HCT116 (cell line): ENCODE measurements at regions not wholly inside any gene's neighbourhood (a gene's known extent, or its start where the extent isn't known, plus 50 kb on each side); places are given as distances from the start of the nearest gene placed in this dataset.

Source experiments
- ATAC-seq: fragments of 200-7000 bp; cut with Tn5 transposase; 2 replicates; pipeline ENCODE4 v1.9.1; 2020; ENCODE audit warnings: mild to moderate bottlenecking, moderate library complexity
- BruUV-seq: library from RNA; stranded (reverse); fragments of 400-500 nt; replicated peaks from 2 replicates; lab custom pipeline; 2021; lab: Mats Ljungman, UMichigan
- CTCF ChIA-PET: fragments of 300-600 bp; sonication (Branson Sonifier 250); formaldehyde crosslinking; loops from one replicate; lab custom pipeline; 2021; ENCODE audit warnings: antibody characterized with exemption; lab: Charles Lee
- POLR2A ChIA-PET: fragments of 300-600, 350-600 bp; sonication (Branson Sonifier 250); formaldehyde crosslinking; loops from one replicate; lab custom pipeline; 2021; ENCODE audit warnings: antibody characterized with exemption; lab: Charles Lee
- RAD21 ChIA-PET, 2 experiments: fragments of 300-600 bp; sonication (Branson Sonifier 250); formaldehyde crosslinking; loops; one replicate each; lab custom pipeline; 2023; ENCODE audit warnings: low total read pairs in 2 of 2; ENCODE audit not compliant: uncharacterized antibody in 2 of 2, unreplicated experiment in 2 of 2, low non-redundant PET in 1 of 2; lab: Charles Lee
- DNase-seq: peaks from one replicate; pipeline ENCODE4 v3.0.0-alpha.2; 2010; ENCODE audit warnings: low read depth, low spot score
- H2AFZ ChIP-seq: fragments of 200-600 bp; shearing (Covaris generic), sonication (generic); 2 replicates; pipeline ENCODE4 v1.6.1; 2017; ENCODE audit warnings: low read depth, mixed run types, mixed read lengths, antibody characterized with exemption, low read length; ENCODE audit not compliant: poor library complexity, severe bottlenecking
- H3K27ac ChIP-seq: 2 replicates; pipeline ENCODE4 v1.5.1; 2012; ENCODE audit warnings: low read depth, low read length
- H3K27me3 ChIP-seq: fragments of 200-600 bp; sonication (generic); 2 replicates; pipeline ENCODE4 v1.6.1; 2016; ENCODE audit warnings: mixed run types, low read length, mixed read lengths; ENCODE audit not compliant: insufficient read depth
- H3K36me3 ChIP-seq, 2 experiments: fragments of 200-500 bp in 1 of 2; fragments of 200-600 bp in 1 of 2; sonication (Bioruptor generic) in 1 of 2; sonication (generic) in 1 of 2; 2 replicates each; pipeline versions ENCODE4 v1.5.1 to v1.6.1; 2014 to 2016; ENCODE audit warnings: low read length in 2 of 2, inconsistent platforms in 1 of 2, mixed read lengths in 1 of 2, mixed run types in 1 of 2; ENCODE audit not compliant: insufficient read depth in 2 of 2, control insufficient read depth in 1 of 2
- H3K4me1 ChIP-seq, 2 experiments: fragments of 200-600 bp in 1 of 2; sonication (generic) in 1 of 2; 2 replicates each; pipeline versions ENCODE4 v1.5.1 to v1.6.1; 2012 to 2017; ENCODE audit warnings: low read length in 2 of 2, inconsistent platforms in 1 of 2, mild to moderate bottlenecking in 1 of 2, mixed read lengths in 1 of 2, mixed run types in 1 of 2, moderate library complexity in 1 of 2; ENCODE audit not compliant: insufficient read depth in 2 of 2, control insufficient read depth in 1 of 2
- H3K4me2 ChIP-seq: fragments of 200-600 bp; sonication (generic); 2 replicates; pipeline ENCODE4 v1.6.1; 2017; ENCODE audit warnings: mixed run types, low read length, mixed read lengths
- H3K4me3 ChIP-seq, 2 experiments: fragments of 200-600 bp in 1 of 2; sonication (generic) in 1 of 2; replicated peaks in 1 of 2; 2 replicates each; pipeline ENCODE4 v1.5.1; 2011 to 2016; ENCODE audit warnings: low read length in 2 of 2, control low read depth in 1 of 2, low read depth in 1 of 2, mild to moderate bottlenecking in 1 of 2, mixed read lengths in 1 of 2, mixed run types in 1 of 2
- H3K79me2 ChIP-seq: fragments of 200-600 bp; sonication (generic); 2 replicates; pipeline ENCODE4 v1.6.1; 2017; ENCODE audit warnings: mild to moderate bottlenecking, mixed run types, low read length, moderate library complexity, mixed read lengths; ENCODE audit not compliant: insufficient read depth
- H3K9ac ChIP-seq: fragments of 200-600 bp; sonication (generic); 2 replicates; pipeline ENCODE4 v1.6.1; 2016; ENCODE audit warnings: low read length, mixed read lengths
- H3K9me2 ChIP-seq: fragments of 200-600 bp; sonication (generic), shearing (Covaris generic); 2 replicates; pipeline ENCODE4 v1.6.1; 2017; ENCODE audit warnings: mixed run types, mild to moderate bottlenecking, moderate library complexity; ENCODE audit not compliant: insufficient read depth
- H3K9me3 ChIP-seq, 2 experiments: fragments of 200-500 bp in 1 of 2; fragments of 200-600 bp in 1 of 2; sonication (Bioruptor generic) in 1 of 2; sonication (generic) in 1 of 2; 2 replicates each; pipeline ENCODE4 v1.6.1; 2014 to 2017; ENCODE audit warnings: low read length in 2 of 2, mixed read lengths in 2 of 2, inconsistent platforms in 1 of 2, low read depth in 1 of 2, mild to moderate bottlenecking in 1 of 2, mixed run types in 1 of 2, moderate library complexity in 1 of 2; ENCODE audit not compliant: control insufficient read depth in 1 of 2, insufficient read depth in 1 of 2
- H4K20me1 ChIP-seq: fragments of 200-600 bp; sonication (generic), shearing (Covaris generic); 2 replicates; pipeline ENCODE4 v1.6.1; 2017; ENCODE audit warnings: mixed run types, mild to moderate bottlenecking, moderate library complexity; ENCODE audit not compliant: insufficient read depth
- ATF3 ChIP-seq: IDR thresholded peaks from 2 replicates; pipeline ENCODE4 v1.6.1; 2012
- CBX3 ChIP-seq: IDR thresholded peaks from 2 replicates; pipeline ENCODE4 v1.6.1; 2012; ENCODE audit warnings: low read depth
- CEBPB ChIP-seq: IDR thresholded peaks from 2 replicates; pipeline ENCODE4 v1.6.1; 2012; ENCODE audit warnings: low read depth
- CTCF ChIP-seq, 3 experiments: fragments of 200-600 bp in 1 of 3; sonication (generic) in 1 of 3; IDR thresholded peaks in 2 of 3; conservative IDR thresholded peaks in 1 of 3; 2 replicates each; pipeline ENCODE4 v1.5.1; 2012 to 2017; ENCODE audit warnings: low read depth in 2 of 3, low read length in 2 of 3, antibody characterized with exemption in 1 of 3, borderline replicate concordance in 1 of 3, control low read depth in 1 of 3, mild to moderate bottlenecking in 1 of 3, mixed read lengths in 1 of 3, mixed run types in 1 of 3, moderate library complexity in 1 of 3; ENCODE audit not compliant: insufficient read depth in 1 of 3
- EZH2 ChIP-seq: fragments of 200-600 bp; sonication (generic); IDR thresholded peaks from 2 replicates; pipeline ENCODE4 v1.6.1; 2017; ENCODE audit warnings: antibody characterized with exemption, mixed run types
- EZH2phosphoT487 ChIP-seq: fragments of 200-600 bp; IDR thresholded peaks from 2 replicates; pipeline ENCODE4 v1.6.1; 2018; ENCODE audit warnings: antibody characterized with exemption, borderline replicate concordance
- FOSL1 ChIP-seq: IDR thresholded peaks from 2 replicates; pipeline ENCODE4 v1.6.1; 2012; ENCODE audit warnings: low read depth
- MAX ChIP-seq: IDR thresholded peaks from 2 replicates; pipeline ENCODE4 v1.6.1; 2012
- POLR2A ChIP-seq: IDR thresholded peaks from 2 replicates; pipeline ENCODE4 v1.7.0; 2011; ENCODE audit warnings: borderline replicate concordance; ENCODE audit not compliant: insufficient read depth, insufficient read length; ENCODE audit errors: extremely low read depth
- POLR2AphosphoS5 ChIP-seq: IDR thresholded peaks from 2 replicates; pipeline ENCODE4 v1.6.1; 2011; ENCODE audit warnings: mild to moderate bottlenecking, low read depth, low read length, moderate library complexity
- SIN3A ChIP-seq: IDR thresholded peaks from 2 replicates; pipeline ENCODE4 v1.6.1; 2012; ENCODE audit warnings: low read depth
- SP1 ChIP-seq: IDR thresholded peaks from 2 replicates; pipeline ENCODE4 v1.6.1; 2012; ENCODE audit warnings: low read depth
- SRF ChIP-seq: IDR thresholded peaks from 2 replicates; pipeline ENCODE4 v1.6.1; 2012; ENCODE audit warnings: low read depth
- TCF7L2 ChIP-seq: IDR thresholded peaks from 2 replicates; pipeline ENCODE4 v1.7.0; 2011; ENCODE audit warnings: borderline replicate concordance, inconsistent platforms; ENCODE audit not compliant: insufficient read depth, insufficient read length; ENCODE audit errors: extremely low read depth
- YY1 ChIP-seq: IDR thresholded peaks from 2 replicates; pipeline ENCODE4 v1.6.1; 2011; ENCODE audit warnings: low read length, low read depth, moderate library complexity, mild to moderate bottlenecking; ENCODE audit not compliant: insufficient replicate concordance; ENCODE audit errors: extremely low read depth
- ZBTB33 ChIP-seq: IDR thresholded peaks from 2 replicates; pipeline ENCODE4 v1.6.1; 2011; ENCODE audit warnings: mild to moderate bottlenecking, low read length, moderate library complexity; ENCODE audit not compliant: insufficient replicate concordance; ENCODE audit errors: extremely low read depth
- ZFX ChIP-seq: fragments of 450-650 bp; IDR thresholded peaks from 2 replicates; pipeline ENCODE4 v1.6.1; 2017
- ZNF274 ChIP-seq: fragments of 200-500 bp; sonication (Bioruptor generic); IDR thresholded peaks from 2 replicates; pipeline ENCODE4 v1.6.1; 2014; ENCODE audit warnings: mild to moderate bottlenecking, low read depth, low read length, inconsistent platforms
- intact Hi-C: fragments of 100-400 bp; cut with micrococcal nuclease; formaldehyde crosslinking; loops from 2 replicates; pipeline ENCODE4 v1.10.0; 2022

DNA sequence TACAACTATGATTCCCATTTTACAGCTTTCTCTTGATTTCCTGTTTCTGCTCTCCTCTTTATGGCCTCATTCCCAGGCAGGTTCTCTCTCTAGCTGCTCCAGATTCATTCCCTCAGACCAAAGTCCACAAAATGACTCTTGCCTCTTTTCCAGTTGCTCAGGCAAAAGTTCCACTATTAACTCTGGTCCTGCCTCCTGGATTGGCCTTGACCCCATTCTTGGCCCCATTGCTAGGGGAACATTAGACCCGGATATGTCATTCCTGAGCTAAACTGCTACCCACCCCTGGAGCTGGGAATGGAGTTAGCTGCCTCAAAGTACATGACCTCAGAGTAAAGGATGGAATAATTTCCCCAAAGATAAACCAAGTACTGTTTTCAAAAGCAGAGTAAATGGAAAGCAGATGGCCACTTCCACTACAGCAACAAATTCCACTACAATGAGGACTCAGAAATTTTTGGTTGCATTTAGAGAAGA, 73.0 kb upstream of the GAP43 start:
- Histone ChIP-seq H3K9me2 (no peaks in the 10 kb centered on the region), H3K9me3 (no peaks in the 10 kb centered on the region), H4K20me1 (no peaks in the 10 kb centered on the region), H3K27ac (no peak overlapping the region), H3K79me2 (no peaks in the 10 kb centered on the region), H3K4me3 (no peak overlapping the region), H3K9ac (no peak overlapping the region), H3K36me3 (no peaks in the 10 kb centered on the region), H3K27me3 (no peaks in the 10 kb centered on the region), H2AFZ (no peak overlapping the region), H3K4me2 (no peak overlapping the region), H3K4me1 (no peaks in the 10 kb centered on the region)
- ChIA-PET POLR2A (no interaction called here), CTCF (no interaction called here), RAD21 (no interaction called here)
- DNase-seq = no peak
- intact Hi-C loops = no loop called here
- no TSS peak for BruUV-seq
- no peak for ATAC-seq
- TF ChIP-seq SIN3A = no peak
- TF ChIP-seq POLR2A = no peak
- TF ChIP-seq EZH2 = no peak
- TF ChIP-seq YY1 = no peak
- TF ChIP-seq CBX3 = no peak
- TF ChIP-seq ZNF274 = no peak
- TF ChIP-seq ATF3 = no peak
- TF ChIP-seq ZBTB33 = no peak
- TF ChIP-seq MAX = no peak
- TF ChIP-seq FOSL1 = no peak
- TF ChIP-seq SRF = no peak
- no peak for TF ChIP-seq CTCF (IDR thresholded peaks at IDR 0.05 in 2 of 3, conservative IDR thresholded peaks at IDR 0.05 in 1 of 3; ENCODE audit: borderline replicate concordance in 1 of 3, insufficient read depth in 1 of 3, low read depth in 2 of 3, low read length in 2 of 3)
- TF ChIP-seq ZFX = no peak
- TF ChIP-seq SP1 = no peak
- no peak for TF ChIP-seq POLR2AphosphoS5
- TF ChIP-seq CEBPB = no peak
- no peak for TF ChIP-seq EZH2phosphoT487
- no peak for TF ChIP-seq TCF7L2
